SK-N-SH (cell line): ENCODE measurements at regions not wholly inside any gene's neighbourhood (a gene's known extent, or its start where the extent isn't known, plus 50 kb on each side); places are given as distances from the start of the nearest gene placed in this dataset.

Source experiments
- CTCF ChIA-PET: fragments of 300-600, 350-600 bp; formaldehyde crosslinking; extraction: SDS; loops from one replicate; lab custom pipeline; 2021; lab: Yijun Ruan, JAX
- POLR2A ChIA-PET: fragments of 350-600 bp; sonication (Branson Sonifier 250); formaldehyde crosslinking; extraction: SDS; loops from one replicate; lab custom pipeline; 2020; ENCODE audit warnings: antibody characterized with exemption, inconsistent platforms; lab: Yijun Ruan, JAX
- DNase-seq: peaks from one replicate; pipeline ENCODE4 v3.0.0; 2012
- H2AFZ ChIP-seq: fragments of 200-600 bp; sonication (generic); 2 replicates; pipeline ENCODE4 v1.8.1; 2016; ENCODE audit warnings: antibody characterized with exemption, mild to moderate bottlenecking, low read depth
- H3F3A ChIP-seq: fragments of 200-600 bp; sonication (generic); replicated peaks from 2 replicates; pipeline ENCODE3; 2016; ENCODE audit warnings: antibody characterized with exemption, mild to moderate bottlenecking; ENCODE audit not compliant: insufficient read depth
- H3K27ac ChIP-seq, 2 experiments: fragments of 200-500 bp in 1 of 2; fragments of 200-600 bp in 1 of 2; sonication (Bioruptor generic) in 1 of 2; sonication (generic), shearing (Covaris generic) in 1 of 2; 2 replicates each; pipeline versions ENCODE4 v1.5.1 to v1.6.1; 2014 to 2016; ENCODE audit warnings: low read depth in 2 of 2, inconsistent platforms in 1 of 2, low read length in 1 of 2, mild to moderate bottlenecking in 1 of 2, mixed read lengths in 1 of 2
- H3K27me3 ChIP-seq: fragments of 200-600 bp; sonication (generic), shearing (Covaris generic); 2 replicates; pipeline ENCODE4 v1.6.1; 2016; ENCODE audit warnings: mixed run types; ENCODE audit not compliant: insufficient read depth
- H3K36me3 ChIP-seq, 2 experiments: fragments of 200-500 bp in 1 of 2; fragments of 200-600 bp in 1 of 2; sonication (Bioruptor generic) in 1 of 2; sonication (generic) in 1 of 2; replicated peaks in 1 of 2; 2 replicates each; pipeline versions ENCODE3 to v1.5.1; 2014 to 2016; ENCODE audit warnings: low read length in 1 of 2, mild to moderate bottlenecking in 1 of 2; ENCODE audit not compliant: insufficient read depth in 2 of 2, control insufficient read depth in 1 of 2
- H3K4me1 ChIP-seq, 2 experiments: fragments of 200-500 bp in 1 of 2; fragments of 200-600 bp in 1 of 2; sonication (Bioruptor generic) in 1 of 2; sonication (generic), shearing (Covaris generic) in 1 of 2; 2 replicates each; pipeline versions ENCODE4 v1.5.1 to v1.6.1; 2014 to 2016; ENCODE audit warnings: low read depth in 1 of 2, low read length in 1 of 2, mixed run types in 1 of 2; ENCODE audit not compliant: insufficient read depth in 2 of 2, control insufficient read depth in 1 of 2
- H3K4me2 ChIP-seq: fragments of 200-600 bp; sonication (generic), shearing (Covaris generic); 2 replicates; pipeline ENCODE4 v1.6.1; 2017; ENCODE audit warnings: mixed run types
- H3K4me3 ChIP-seq, 2 experiments: fragments of 200-500 bp in 1 of 2; fragments of 200-600 bp in 1 of 2; sonication (Bioruptor generic) in 1 of 2; sonication (generic), shearing (Covaris generic) in 1 of 2; 2 replicates each; pipeline versions ENCODE4 v1.5.1 to v1.8.1; 2014 to 2016; ENCODE audit warnings: low read depth in 2 of 2, inconsistent platforms in 1 of 2, low read length in 1 of 2, mild to moderate bottlenecking in 1 of 2, mixed read lengths in 1 of 2, moderate library complexity in 1 of 2
- H3K79me2 ChIP-seq: fragments of 200-600 bp; sonication (generic); 2 replicates; pipeline ENCODE4 v1.8.1; 2017; ENCODE audit warnings: mild to moderate bottlenecking; ENCODE audit not compliant: insufficient read depth
- H3K9ac ChIP-seq: fragments of 200-600 bp; sonication (generic); 2 replicates; pipeline ENCODE4 v1.6.1; 2017; ENCODE audit warnings: mixed run types
- H3K9me2 ChIP-seq: fragments of 200-600 bp; sonication (generic); 2 replicates; pipeline ENCODE4 v1.6.1; 2017; ENCODE audit warnings: mixed run types
- H3K9me3 ChIP-seq: fragments of 200-600 bp; sonication (generic); 2 replicates; pipeline ENCODE4 v1.6.1; 2017; ENCODE audit warnings: mixed run types, mild to moderate bottlenecking, moderate library complexity
- H4K20me1 ChIP-seq: fragments of 200-600 bp; sonication (generic); 2 replicates; pipeline ENCODE4 v1.6.1; 2017; ENCODE audit warnings: mild to moderate bottlenecking, mixed run types; ENCODE audit not compliant: insufficient read depth
- CHD2 ChIP-seq: fragments of 150-350 bp; IDR thresholded peaks from 2 replicates; pipeline ENCODE4 v1.6.1; 2018; ENCODE audit warnings: low read length; ENCODE audit not compliant: partially characterized antibody
- ELF1 ChIP-seq: IDR thresholded peaks from 2 replicates; pipeline ENCODE4 v1.4.0; 2012
- EP300 ChIP-seq, 2 experiments: IDR thresholded peaks; 2 replicates each; pipeline versions ENCODE4 v1.4.0 to v1.6.1; 2012; ENCODE audit warnings: borderline replicate concordance in 1 of 2, low read depth in 1 of 2, low read length in 1 of 2
- FOSL2 ChIP-seq: IDR thresholded peaks from 2 replicates; pipeline ENCODE4 v1.4.0; 2012; ENCODE audit warnings: low read depth, mild to moderate bottlenecking, moderate library complexity, borderline replicate concordance
- FOXJ3 ChIP-seq: sonication (generic); formaldehyde crosslinking; IDR thresholded peaks from 2 replicates; pipeline ENCODE4 v1.5.1; 2020; ENCODE audit warnings: mild to moderate bottlenecking, missing genetic modification reagents
- FOXM1 ChIP-seq: IDR thresholded peaks from 2 replicates; pipeline ENCODE4 v1.4.0; 2012; ENCODE audit warnings: low read depth, mild to moderate bottlenecking
- JUND ChIP-seq: IDR thresholded peaks from 2 replicates; pipeline ENCODE4 v1.4.0; 2012
- MXI1 ChIP-seq: IDR thresholded peaks from 2 replicates; pipeline ENCODE4 v1.6.1; 2012; ENCODE audit warnings: mild to moderate bottlenecking, low read depth, low read length, improper control_type of control experiment
- PBX3 ChIP-seq: IDR thresholded peaks from 2 replicates; pipeline ENCODE4; 2012
- POLR2AphosphoS5 ChIP-seq: IDR thresholded peaks from 2 replicates; pipeline ENCODE4 v1.6.1; 2012; ENCODE audit warnings: low read depth, low read length
- RCOR1 ChIP-seq: fragments of 150-350 bp; IDR thresholded peaks from 2 replicates; pipeline ENCODE4 v1.6.1; 2017; ENCODE audit warnings: antibody characterized with exemption, low read length
- RFX5 ChIP-seq: IDR thresholded peaks from 2 replicates; pipeline ENCODE4 v1.6.1; 2012; ENCODE audit warnings: mild to moderate bottlenecking, improper control_type of control experiment, low read length
- RXRA ChIP-seq: IDR thresholded peaks from 2 replicates; pipeline ENCODE4 v1.4.0; 2012; ENCODE audit warnings: low read depth, mild to moderate bottlenecking, borderline replicate concordance
- SIN3A ChIP-seq: IDR thresholded peaks from 2 replicates; pipeline ENCODE4 v1.6.1; 2012; ENCODE audit warnings: low read depth, mild to moderate bottlenecking, low read length, moderate library complexity, borderline replicate concordance
- SMC3 ChIP-seq: IDR thresholded peaks from 2 replicates; pipeline ENCODE4 v1.6.1; 2012; ENCODE audit warnings: low read depth, low read length, improper control_type of control experiment
- YY1 ChIP-seq: IDR thresholded peaks from 2 replicates; pipeline ENCODE4 v1.4.0; 2012; ENCODE audit warnings: low read depth, mild to moderate bottlenecking
- ZBTB33 ChIP-seq: IDR thresholded peaks from 2 replicates; pipeline ENCODE4 v1.4.0; 2012; ENCODE audit warnings: low read depth, borderline replicate concordance
- WGBS: methylation state at CpG from one replicate; pipeline ENCODE4 v1.1.6; 2017; ENCODE audit warnings: low lambda C conversion rate; 5-methylcytosine and 5-hydroxymethylcytosine counted together
- TF ChIP-seq, protein P1 (sequence below): fragments of 150-350 bp; IDR thresholded peaks from 2 replicates; pipeline ENCODE4 v1.6.1; 2016; ENCODE audit warnings: mild to moderate bottlenecking, low read depth, low read length
- TF ChIP-seq, protein P2 (sequence below): fragments of 200-600 bp; sonication (generic); IDR thresholded peaks from 2 replicates; pipeline ENCODE4 v1.6.1; 2017; ENCODE audit warnings: antibody characterized with exemption, mild to moderate bottlenecking, moderate library complexity
- TF ChIP-seq, protein P3 (sequence below): IDR thresholded peaks from 2 replicates; pipeline ENCODE4 v1.4.0; 2012; ENCODE audit warnings: low read depth

- H3K4me1 ChIP-seq, result no peaks in the 10 kb centered on the region
- no peak overlapping the region for H3K27ac ChIP-seq
- DNase-seq, result no peak
- H3K4me2 ChIP-seq, result no peak overlapping the region
- no peak overlapping the region for H3K4me3 ChIP-seq
- no peaks in the 10 kb centered on the region for H4K20me1 ChIP-seq
- TF ChIP-seq FOXJ3 (CRISPR knock-in tag), result no peak
- TF ChIP-seq, protein P1, sequence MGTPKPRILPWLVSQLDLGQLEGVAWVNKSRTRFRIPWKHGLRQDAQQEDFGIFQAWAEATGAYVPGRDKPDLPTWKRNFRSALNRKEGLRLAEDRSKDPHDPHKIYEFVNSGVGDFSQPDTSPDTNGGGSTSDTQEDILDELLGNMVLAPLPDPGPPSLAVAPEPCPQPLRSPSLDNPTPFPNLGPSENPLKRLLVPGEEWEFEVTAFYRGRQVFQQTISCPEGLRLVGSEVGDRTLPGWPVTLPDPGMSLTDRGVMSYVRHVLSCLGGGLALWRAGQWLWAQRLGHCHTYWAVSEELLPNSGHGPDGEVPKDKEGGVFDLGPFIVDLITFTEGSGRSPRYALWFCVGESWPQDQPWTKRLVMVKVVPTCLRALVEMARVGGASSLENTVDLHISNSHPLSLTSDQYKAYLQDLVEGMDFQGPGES, result no peak
- TF ChIP-seq RCOR1, result no peak
- no peak for TF ChIP-seq PBX3
- TF ChIP-seq, protein P2, sequence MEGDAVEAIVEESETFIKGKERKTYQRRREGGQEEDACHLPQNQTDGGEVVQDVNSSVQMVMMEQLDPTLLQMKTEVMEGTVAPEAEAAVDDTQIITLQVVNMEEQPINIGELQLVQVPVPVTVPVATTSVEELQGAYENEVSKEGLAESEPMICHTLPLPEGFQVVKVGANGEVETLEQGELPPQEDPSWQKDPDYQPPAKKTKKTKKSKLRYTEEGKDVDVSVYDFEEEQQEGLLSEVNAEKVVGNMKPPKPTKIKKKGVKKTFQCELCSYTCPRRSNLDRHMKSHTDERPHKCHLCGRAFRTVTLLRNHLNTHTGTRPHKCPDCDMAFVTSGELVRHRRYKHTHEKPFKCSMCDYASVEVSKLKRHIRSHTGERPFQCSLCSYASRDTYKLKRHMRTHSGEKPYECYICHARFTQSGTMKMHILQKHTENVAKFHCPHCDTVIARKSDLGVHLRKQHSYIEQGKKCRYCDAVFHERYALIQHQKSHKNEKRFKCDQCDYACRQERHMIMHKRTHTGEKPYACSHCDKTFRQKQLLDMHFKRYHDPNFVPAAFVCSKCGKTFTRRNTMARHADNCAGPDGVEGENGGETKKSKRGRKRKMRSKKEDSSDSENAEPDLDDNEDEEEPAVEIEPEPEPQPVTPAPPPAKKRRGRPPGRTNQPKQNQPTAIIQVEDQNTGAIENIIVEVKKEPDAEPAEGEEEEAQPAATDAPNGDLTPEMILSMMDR, result no peak
- TF ChIP-seq RXRA, result no peak
- no peak for TF ChIP-seq FOXM1
- TF ChIP-seq EP300 (IDR thresholded peaks at IDR 0.05; ENCODE audit: borderline replicate concordance in 1 of 2, low read depth in 1 of 2, low read length in 1 of 2), result no peak
- TF ChIP-seq SMC3, result no peak
- no peak for TF ChIP-seq CHD2
- no peak for TF ChIP-seq POLR2AphosphoS5
- TF ChIP-seq, protein P3, sequence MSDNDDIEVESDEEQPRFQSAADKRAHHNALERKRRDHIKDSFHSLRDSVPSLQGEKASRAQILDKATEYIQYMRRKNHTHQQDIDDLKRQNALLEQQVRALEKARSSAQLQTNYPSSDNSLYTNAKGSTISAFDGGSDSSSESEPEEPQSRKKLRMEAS, result no peak
- no peak for TF ChIP-seq ZBTB33
- no peak for TF ChIP-seq SIN3A
- TF ChIP-seq MXI1, result no peak
- TF ChIP-seq FOSL2, result no peak
- no peak for TF ChIP-seq JUND
- TF ChIP-seq RFX5, result no peak
- no peak for TF ChIP-seq ELF1
- TF ChIP-seq YY1, result no peak
- no peaks in the 10 kb centered on the region for H3K36me3 ChIP-seq
- H3K9ac ChIP-seq, result no peak overlapping the region
- no peaks in the 10 kb centered on the region for H3K79me2 ChIP-seq
- no peaks in the 10 kb centered on the region for H3K9me3 ChIP-seq
- CTCF ChIA-PET, result interaction anchor here (1.7 kb wide), 1 partner anchor 645 kb away, joined by 5 read pairs; no protein-coding TSS in a partner anchor
- no peak overlapping the region for H2AFZ ChIP-seq
- no peaks in the 10 kb centered on the region for H3F3A ChIP-seq
- H3K9me2 ChIP-seq, result no peaks in the 10 kb centered on the region
- no peaks in the 10 kb centered on the region for H3K27me3 ChIP-seq
- WGBS, result 48% methylated on average over 6 of the region's 6 CpGs
- POLR2A ChIA-PET, result no interaction called here
These were observed 190.6 kb upstream of the SASH1 start for GRCh38 chr6:148151896-148152643.
